ENCODE measurements at regions not wholly inside any gene's neighbourhood (a gene's known extent, or its start where the extent isn't known, plus 50 kb on each side); places are given as distances from the start of the nearest gene placed in this dataset.

- TF ChIP-seq, protein P1, sequence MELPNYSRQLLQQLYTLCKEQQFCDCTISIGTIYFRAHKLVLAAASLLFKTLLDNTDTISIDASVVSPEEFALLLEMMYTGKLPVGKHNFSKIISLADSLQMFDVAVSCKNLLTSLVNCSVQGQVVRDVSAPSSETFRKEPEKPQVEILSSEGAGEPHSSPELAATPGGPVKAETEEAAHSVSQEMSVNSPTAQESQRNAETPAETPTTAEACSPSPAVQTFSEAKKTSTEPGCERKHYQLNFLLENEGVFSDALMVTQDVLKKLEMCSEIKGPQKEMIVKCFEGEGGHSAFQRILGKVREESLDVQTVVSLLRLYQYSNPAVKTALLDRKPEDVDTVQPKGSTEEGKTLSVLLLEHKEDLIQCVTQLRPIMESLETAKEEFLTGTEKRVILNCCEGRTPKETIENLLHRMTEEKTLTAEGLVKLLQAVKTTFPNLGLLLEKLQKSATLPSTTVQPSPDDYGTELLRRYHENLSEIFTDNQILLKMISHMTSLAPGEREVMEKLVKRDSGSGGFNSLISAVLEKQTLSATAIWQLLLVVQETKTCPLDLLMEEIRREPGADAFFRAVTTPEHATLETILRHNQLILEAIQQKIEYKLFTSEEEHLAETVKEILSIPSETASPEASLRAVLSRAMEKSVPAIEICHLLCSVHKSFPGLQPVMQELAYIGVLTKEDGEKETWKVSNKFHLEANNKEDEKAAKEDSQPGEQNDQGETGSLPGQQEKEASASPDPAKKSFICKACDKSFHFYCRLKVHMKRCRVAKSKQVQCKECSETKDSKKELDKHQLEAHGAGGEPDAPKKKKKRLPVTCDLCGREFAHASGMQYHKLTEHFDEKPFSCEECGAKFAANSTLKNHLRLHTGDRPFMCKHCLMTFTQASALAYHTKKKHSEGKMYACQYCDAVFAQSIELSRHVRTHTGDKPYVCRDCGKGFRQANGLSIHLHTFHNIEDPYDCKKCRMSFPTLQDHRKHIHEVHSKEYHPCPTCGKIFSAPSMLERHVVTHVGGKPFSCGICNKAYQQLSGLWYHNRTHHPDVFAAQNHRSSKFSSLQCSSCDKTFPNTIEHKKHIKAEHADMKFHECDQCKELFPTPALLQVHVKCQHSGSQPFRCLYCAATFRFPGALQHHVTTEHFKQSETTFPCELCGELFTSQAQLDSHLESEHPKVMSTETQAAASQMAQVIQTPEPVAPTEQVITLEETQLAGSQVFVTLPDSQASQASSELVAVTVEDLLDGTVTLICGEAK (IDR thresholded peaks at IDR 0.05), result no peak
- TF ChIP-seq, protein P1 (CRISPR knock-in tag; IDR thresholded peaks at IDR 0.05), result no peak
- TF ChIP-seq MTA3 (IDR thresholded peaks at IDR 0.05; ENCODE audit: borderline replicate concordance), result no peak
These were observed 811.3 kb downstream of the NLGN4X start for GRCh38 chrX:5417381-5417780.
